Trophoblast cell (in vitro differentiated cells and primary cell): ENCODE measurements at regions not wholly inside any gene's neighbourhood (a gene's known extent, or its start where the extent isn't known, plus 50 kb on each side); places are given as distances from the start of the nearest gene placed in this dataset.

ENCODE experiments used
- DNase-seq, 2 donors: peaks; one replicate each; pipeline ENCODE4 v3.0.0-alpha.2; 2016
- H2AFZ ChIP-seq: 2 replicates; pipeline ENCODE4 v1.6.1; 2013; ENCODE audit warnings: low read length, moderate library complexity, mild to moderate bottlenecking; ENCODE audit not compliant: insufficient read depth, poor library complexity
- H2AK5ac ChIP-seq: 2 replicates; pipeline ENCODE4 v1.6.1; 2013; ENCODE audit warnings: mild to moderate bottlenecking, low read length
- H2BK120ac ChIP-seq: 2 replicates; pipeline ENCODE4 v1.6.1; 2013; ENCODE audit warnings: low read length, mild to moderate bottlenecking, moderate library complexity; ENCODE audit not compliant: insufficient read depth, poor library complexity
- H2BK12ac ChIP-seq: 2 replicates; pipeline ENCODE4 v1.6.1; 2013; ENCODE audit warnings: mild to moderate bottlenecking, low read length, moderate library complexity
- H2BK5ac ChIP-seq: 2 replicates; pipeline ENCODE4 v1.6.1; 2013; ENCODE audit warnings: low read length, low read depth, moderate library complexity, mild to moderate bottlenecking; ENCODE audit not compliant: poor library complexity
- H3K14ac ChIP-seq: 2 replicates; pipeline ENCODE4 v1.6.1; 2013; ENCODE audit warnings: mild to moderate bottlenecking, low read length
- H3K18ac ChIP-seq: 2 replicates; pipeline ENCODE4 v1.6.1; 2013; ENCODE audit warnings: mild to moderate bottlenecking, low read length
- H3K23ac ChIP-seq: 2 replicates; pipeline ENCODE4 v1.6.1; 2013; ENCODE audit warnings: low read length
- H3K27ac ChIP-seq: 2 replicates; pipeline ENCODE4 v1.5.1; 2013; ENCODE audit warnings: low read depth, mild to moderate bottlenecking, inconsistent platforms, low read length, moderate library complexity
- H3K27me3 ChIP-seq: 2 replicates; pipeline ENCODE4 v1.6.1; 2013; ENCODE audit warnings: inconsistent platforms, mild to moderate bottlenecking, low read length, moderate library complexity; ENCODE audit not compliant: insufficient read depth
- H3K36me3 ChIP-seq, 2 experiments: 1 replicate in 1 of 2; 2 replicates in 1 of 2; pipeline ENCODE4 v1.6.1; 2013; ENCODE audit warnings: low read length in 2 of 2, mild to moderate bottlenecking in 2 of 2, moderate library complexity in 1 of 2; ENCODE audit not compliant: insufficient read depth in 2 of 2, control insufficient read depth in 1 of 2
- H3K4ac ChIP-seq: 2 replicates; pipeline ENCODE4 v1.6.1; 2013; ENCODE audit warnings: low read depth, mild to moderate bottlenecking, low read length, moderate library complexity
- H3K4me1 ChIP-seq, 2 experiments: 1 replicate in 1 of 2; 2 replicates in 1 of 2; pipeline ENCODE4 v1.6.1; 2013; ENCODE audit warnings: low read length in 2 of 2, mild to moderate bottlenecking in 2 of 2, moderate library complexity in 1 of 2; ENCODE audit not compliant: insufficient read depth in 2 of 2, control insufficient read depth in 1 of 2
- H3K4me2 ChIP-seq: 2 replicates; pipeline ENCODE4 v1.6.1; 2013; ENCODE audit warnings: inconsistent platforms, mild to moderate bottlenecking, low read length, moderate library complexity
- H3K4me3 ChIP-seq: 2 replicates; pipeline ENCODE4 v1.5.1; 2013; ENCODE audit warnings: mild to moderate bottlenecking, low read depth, low read length, inconsistent platforms
- H3K79me1 ChIP-seq: one replicate; pipeline ENCODE4 v1.6.1; 2013; ENCODE audit warnings: low read length
- H3K79me2 ChIP-seq: 2 replicates; pipeline ENCODE4 v1.6.1; 2013; ENCODE audit warnings: low read length, mild to moderate bottlenecking; ENCODE audit not compliant: control insufficient read depth, insufficient read depth, poor library complexity
- H3K9ac ChIP-seq: 2 replicates; pipeline ENCODE4 v1.6.1; 2013; ENCODE audit warnings: mild to moderate bottlenecking, low read length
- H3K9me3 ChIP-seq: 2 replicates; pipeline ENCODE4 v1.6.1; 2013; ENCODE audit warnings: low read depth, mild to moderate bottlenecking, control low read depth, inconsistent platforms, low read length; ENCODE audit not compliant: insufficient read depth
- H4K12ac ChIP-seq: 2 replicates; pipeline ENCODE4 v1.6.1; 2013; ENCODE audit warnings: low read depth, mild to moderate bottlenecking, low read length, moderate library complexity
- H4K8ac ChIP-seq: 2 replicates; pipeline ENCODE4 v1.6.1; 2013; ENCODE audit warnings: low read depth, mild to moderate bottlenecking, low read length, moderate library complexity
- H4K91ac ChIP-seq: one replicate; pipeline ENCODE4 v1.6.1; 2013; ENCODE audit warnings: low read depth, mild to moderate bottlenecking, low read length, moderate library complexity
- WGBS: extraction: QIAGEN DNeasy Blood & Tissue Kit; methylation state at CpG from one replicate; pipeline ENCODE4 v1.1.7; 2013; ENCODE audit warnings: missing lambda C conversion rate; ENCODE audit not compliant: insufficient read length, insufficient coverage; ENCODE audit errors: extremely low coverage; 5-methylcytosine and 5-hydroxymethylcytosine counted together

- Histone ChIP-seq H3K4me3 (no peak overlapping the region), H2AFZ (no peak overlapping the region)
Observed at GRCh38 chr5:111928511-111928910, 171.5 kb upstream of the NREP start.

GRCh38 chr5:111927191-111927590, 170.2 kb upstream of the NREP start:
- Histone ChIP-seq H2BK12ac (no peak overlapping the region), H3K27ac (no peak overlapping the region), H4K91ac (no peak overlapping the region), H3K79me2 (no peaks in the 10 kb centered on the region), H3K4me1 (no peaks in the 10 kb centered on the region), H2AK5ac (no peak overlapping the region), H4K8ac (no peak overlapping the region), H3K4ac (no peak overlapping the region), H3K36me3 (no peaks in the 10 kb centered on the region), H3K18ac (no peak overlapping the region), H3K9ac (no peak overlapping the region), H3K27me3 (no peaks in the 10 kb centered on the region), H2AFZ (no peak overlapping the region), H3K9me3 (peaks cover 2% of the 10 kb centered on the region), H2BK5ac (no peak overlapping the region), H3K4me3 (no peak overlapping the region), H3K14ac (no peak overlapping the region), H2BK120ac (no peak overlapping the region), H3K79me1 (no peaks in the 10 kb centered on the region), H3K4me2 (no peak overlapping the region), H4K12ac (no peak overlapping the region), H3K23ac (no peak overlapping the region)
- no CpG with 5 or more reads among the region's 2 CpGs for WGBS
- no peak for DNase-seq

More at GRCh38 chr5:111928511-111928910, 171.5 kb upstream of the NREP start:
- H4K8ac ChIP-seq = no peak overlapping the region
- H2BK120ac ChIP-seq = no peak overlapping the region
- H3K79me2 ChIP-seq = no peaks in the 10 kb centered on the region
- peaks cover 2% of the 10 kb centered on the region for H3K9me3 ChIP-seq
- no peak overlapping the region for H3K27ac ChIP-seq
- no peak overlapping the region for H2AK5ac ChIP-seq
- no peak overlapping the region for H3K4ac ChIP-seq
- H4K91ac ChIP-seq = no peak overlapping the region
- H3K27me3 ChIP-seq = no peaks in the 10 kb centered on the region
- H3K79me1 ChIP-seq = no peaks in the 10 kb centered on the region
- H2BK5ac ChIP-seq = no peak overlapping the region
- no peak overlapping the region for H4K12ac ChIP-seq
- no peak overlapping the region for H3K14ac ChIP-seq
- H3K36me3 ChIP-seq = no peaks in the 10 kb centered on the region
- H3K4me1 ChIP-seq = no peaks in the 10 kb centered on the region
- DNase-seq = no peak
- no peak overlapping the region for H3K9ac ChIP-seq
- no peak overlapping the region for H3K4me2 ChIP-seq
- H3K23ac ChIP-seq = no peak overlapping the region
- no peak overlapping the region for H2BK12ac ChIP-seq
- no peak overlapping the region for H3K18ac ChIP-seq

GRCh38 chr5:111926026-111926425, 169.0 kb upstream of the NREP start:
- Histone ChIP-seq H3K79me1 (no peaks in the 10 kb centered on the region), H3K4me3 (no peak overlapping the region), H3K18ac (no peak overlapping the region), H4K8ac (no peak overlapping the region), H2AK5ac (no peak overlapping the region), H2AFZ (no peak overlapping the region), H3K27ac (no peak overlapping the region), H4K91ac (no peak overlapping the region), H2BK5ac (no peak overlapping the region), H3K14ac (no peak overlapping the region), H3K4me1 (no peaks in the 10 kb centered on the region), H3K9ac (no peak overlapping the region), H3K23ac (no peak overlapping the region), H3K9me3 (no peaks in the 10 kb centered on the region), H3K4me2 (no peak overlapping the region), H3K36me3 (no peaks in the 10 kb centered on the region), H3K27me3 (no peaks in the 10 kb centered on the region), H3K79me2 (no peaks in the 10 kb centered on the region), H3K4ac (no peak overlapping the region), H4K12ac (no peak overlapping the region), H2BK12ac (no peak overlapping the region), H2BK120ac (no peak overlapping the region)
- DNase-seq = no peak
- no CpG with 5 or more reads among the region's 3 CpGs for WGBS

GRCh38 chr5:111922344-111922743, 165.3 kb upstream of the NREP start:
- Histone ChIP-seq H3K36me3 (no peaks in the 10 kb centered on the region), H3K9ac (no peak overlapping the region), H3K4me1 (no peaks in the 10 kb centered on the region), H3K4me2 (no peak overlapping the region), H3K79me2 (no peaks in the 10 kb centered on the region), H3K23ac (no peak overlapping the region), H3K4ac (no peak overlapping the region), H3K18ac (no peak overlapping the region), H2BK5ac (no peak overlapping the region), H3K27ac (no peak overlapping the region), H2BK120ac (no peak overlapping the region), H3K4me3 (no peak overlapping the region), H4K12ac (no peak overlapping the region), H3K27me3 (no peaks in the 10 kb centered on the region), H2AK5ac (no peak overlapping the region), H3K79me1 (no peaks in the 10 kb centered on the region), H2BK12ac (no peak overlapping the region), H2AFZ (no peak overlapping the region), H4K8ac (no peak overlapping the region), H3K14ac (no peak overlapping the region), H3K9me3 (no peaks in the 10 kb centered on the region), H4K91ac (no peak overlapping the region)
- DNase-seq = no peak
- WGBS = no CpG with 5 or more reads among the region's 4 CpGs
